Daoy (cell line): ENCODE measurements at regions not wholly inside any gene's neighbourhood (a gene's known extent, or its start where the extent isn't known, plus 50 kb on each side); places are given as distances from the start of the nearest gene placed in this dataset.

Experiments used
- DNase-seq: peaks from one replicate; pipeline ENCODE4 v3.0.0-alpha.2; 2015; ENCODE audit warnings: low read depth

- DNase-seq: no peak
Measured at GRCh38 chr4:4694296-4694772, 152.5 kb upstream of the STX18 start.

GRCh38 chr4:4693755-4694295 is 152.0 kb upstream of the STX18 start:
- DNase-seq: no peak

GRCh38 chr4:4693258-4693657 is 151.4 kb upstream of the STX18 start:
- DNase-seq: peak; percentile 43

GRCh38 chr4:4690854-4691253 is 149.0 kb upstream of the STX18 start:
- no peak for DNase-seq

- no peak for DNase-seq
Measured at GRCh38 chr4:4689694-4690440, 148.0 kb upstream of the STX18 start.

- no peak for DNase-seq
Measured at GRCh38 chr4:4687935-4688727, 146.3 kb upstream of the STX18 start.

GRCh38 chr4:4687100-4687499 is 145.3 kb upstream of the STX18 start:
- DNase-seq: no peak

GRCh38 chr4:4685810-4686795 is 144.3 kb upstream of the STX18 start:
- no peak for DNase-seq

- DNase-seq: no peak
Measured at GRCh38 chr4:4681653-4682052, 139.8 kb upstream of the STX18 start.

GRCh38 chr4:4680758-4681157 is 138.9 kb upstream of the STX18 start:
- no peak for DNase-seq

GRCh38 chr4:4680243-4680642 is 138.4 kb upstream of the STX18 start:
- DNase-seq: no peak

GRCh38 chr4:4677556-4678522 is 136.0 kb upstream of the STX18 start:
- DNase-seq: peak; percentile 39

GRCh38 chr4:4675641-4676040 is 133.8 kb upstream of the STX18 start:
- DNase-seq: no peak

- no peak for DNase-seq
Measured at GRCh38 chr4:4675051-4675581, 133.3 kb upstream of the STX18 start.

GRCh38 chr4:4673070-4673469 is 131.2 kb upstream of the STX18 start:
- DNase-seq: peak; percentile 85

- no peak for DNase-seq
Measured at GRCh38 chr4:4672402-4672801, 130.6 kb upstream of the STX18 start.

- DNase-seq: peak; percentile 28
Measured at GRCh38 chr4:4671774-4672349, 130.0 kb upstream of the STX18 start.

- peak; percentile 53 for DNase-seq
Measured at GRCh38 chr4:4670869-4671268, 129.0 kb upstream of the STX18 start.

GRCh38 chr4:4668355-4669210 is 126.7 kb upstream of the STX18 start:
- peak; percentile 39 for DNase-seq
